Pancreas (tissue), 10 donors: ENCODE measurements at regions not wholly inside any gene's neighbourhood (a gene's known extent, or its start where the extent isn't known, plus 50 kb on each side); places are given as distances from the start of the nearest gene placed in this dataset.

Experiments used
- ATAC-seq, 4 donors: fragments of 200-7000 bp; cut with Tn5 transposase; one replicate each; pipeline versions ENCODE4 v1.8.0 to v1.9.1; 2020; ENCODE audit warnings: mild to moderate bottlenecking in 4 of 4, moderate library complexity in 4 of 4
- DNase-seq, 6 donors: peaks; one replicate each; pipeline ENCODE4 v3.0.0-alpha.2; 2020
- FAIRE-seq: peaks from 2 replicates; lab custom pipeline; 2012; peaks lifted over from hg19 to GRCh38; lab: Jason Lieb, UNC
- H3K27ac ChIP-seq, 4 donors: fragments of 200-600 bp; sonication (generic); 1 replicate in 3 of 4; 2 replicates in 1 of 4; pipeline versions ENCODE4 v1.5.0 to v1.8.0; 2020
- H3K27me3 ChIP-seq, 4 donors: fragments of 200-600 bp; one replicate each; pipeline ENCODE4 v1.8.0; 2021
- H3K36me3 ChIP-seq, 3 donors: fragments of 200-600 bp; sonication (generic) in 1 of 3; one replicate each; pipeline versions ENCODE4 v1.5.0 to v1.8.0; 2020 to 2021
- H3K4me1 ChIP-seq, 3 donors: fragments of 200-600 bp; one replicate each; pipeline ENCODE4 v1.8.0; 2021
- H3K4me3 ChIP-seq, 4 donors: fragments of 200-600 bp; sonication (generic) in 2 of 4; one replicate each; pipeline versions ENCODE4 v1.5.0 to v1.8.0; 2020 to 2021
- H3K9me3 ChIP-seq, 4 donors: fragments of 200-600 bp; one replicate each; pipeline ENCODE4 v1.8.0; 2021
- CTCF ChIP-seq, 4 donors: fragments of 200-600 bp; sonication (generic) in 3 of 4; IDR thresholded peaks; one replicate each; pipeline versions ENCODE4 v1.5.0 to v1.8.0; 2021; ENCODE audit warnings: antibody characterized with exemption in 4 of 4
- WGBS, 2 donors: extraction: QIAGEN DNeasy Blood & Tissue Kit; methylation state at CpG; one replicate each; pipeline ENCODE4 v1.1.7; 2013; 5-methylcytosine and 5-hydroxymethylcytosine counted together
- intact Hi-C, 3 donors: fragments of 100-400 bp; cut with DNase I; formaldehyde crosslinking; loops; one replicate each; pipeline versions ENCODE4 v1.11.1 to v1.14.2; 2022
- donor health status: healthy with polysubstance abuse.
- donor health status: DM: no; HTN: no; CAD: no; lungs with moderate emphysema.
- donor health status: DM: no; HTN: no; CAD: no.
- donor health status: control.
- donor health status: control.
- donor health status: Bipolar disorder and iron deficiency.
- donor health status: DM: yes; HTN: yes; CAD: no.
- donor health status: DM: no; HTN: no; CAD: no.
- donor health status: DM: no; HTN: no; CAD: no.
- donor health status: DM: yes; HTN: yes; CAD: no.

- Histone ChIP-seq H3K4me1 (peaks cover 9 to 23% (median 18%) of the 10 kb centered on the region in 3 donors), H3K36me3 (no peaks in the 10 kb centered on the region), H3K4me3 (no peak overlapping the region), H3K27me3 (no peaks in the 10 kb centered on the region), H3K27ac (no peak overlapping the region), H3K9me3 (no peaks in the 10 kb centered on the region)
- intact Hi-C loops, result no loop called here
- WGBS, 2 donors, result 93 to 95% methylated on average over 1 of the region's 1 CpG
- TF ChIP-seq CTCF (IDR thresholded peaks at IDR 0.05), result no peak
- DNase-seq, result no peak
- FAIRE-seq, result no peak
- ATAC-seq, result no peak
Observed at GRCh38 chr18:66727991-66728390, 124.1 kb upstream of the CDH19 start.

- Histone ChIP-seq H3K9me3 (no peaks in the 10 kb centered on the region), H3K4me1 (peaks cover 9 to 23% (median 18%) of the 10 kb centered on the region in 3 donors), H3K27ac (peak overlapping the region; percentile 28 to 82 (median 71)), H3K4me3 (no peak overlapping the region), H3K27me3 (no peaks in the 10 kb centered on the region), H3K36me3 (no peaks in the 10 kb centered on the region)
- WGBS, 2 donors, result 10 to 14% methylated on average over 5 of the region's 5 CpGs
- FAIRE-seq, result peak; percentile 70
- DNase-seq, result peak in 4 of 6 donors; percentile 28 to 73 (median 70)
- peak in 2 of 4 donors; percentile 17 to 22 for TF ChIP-seq CTCF (IDR thresholded peaks at IDR 0.05)
- intact Hi-C loops, result no loop called here
- ATAC-seq, result peak; percentile 98 to 100 (median 99)
Observed at GRCh38 chr18:66724664-66725356, 120.9 kb upstream of the CDH19 start.

GRCh38 chr18:66722671-66723070 is 118.8 kb upstream of the CDH19 start:
- Histone ChIP-seq H3K9me3 (no peaks in the 10 kb centered on the region), H3K27ac (no peak overlapping the region), H3K4me1 (peaks cover 9 to 23% (median 18%) of the 10 kb centered on the region in 3 donors), H3K36me3 (no peaks in the 10 kb centered on the region), H3K4me3 (no peak overlapping the region), H3K27me3 (no peaks in the 10 kb centered on the region)
- 66 to 69% methylated on average over 5 of the region's 5 CpGs for WGBS, 2 donors
- intact Hi-C loops, result no loop called here
- ATAC-seq (no peak), FAIRE-seq (no peak), DNase-seq (no peak)
- TF ChIP-seq CTCF (IDR thresholded peaks at IDR 0.05), result no peak

- FAIRE-seq, result no peak
- intact Hi-C loops, result no loop called here
- 83 to 94% methylated on average over 1 of the region's 1 CpG for WGBS, 2 donors
- H3K36me3 ChIP-seq, result no peaks in the 10 kb centered on the region
- TF ChIP-seq CTCF (IDR thresholded peaks at IDR 0.05), result no peak
- DNase-seq, result no peak
- H3K27me3 ChIP-seq, result no peaks in the 10 kb centered on the region
- no peaks in the 10 kb centered on the region for H3K9me3 ChIP-seq
- no peak overlapping the region for H3K27ac ChIP-seq
- no peak for ATAC-seq
- no peaks in the 10 kb centered on the region for H3K4me1 ChIP-seq
- H3K4me3 ChIP-seq, result no peak overlapping the region
Observed at GRCh38 chr18:66708646-66709045, 104.8 kb upstream of the CDH19 start.

- ATAC-seq, result no peak
- H3K9me3 ChIP-seq, result no peaks in the 10 kb centered on the region
- H3K27ac ChIP-seq, result no peak overlapping the region
- no peaks in the 10 kb centered on the region for H3K4me1 ChIP-seq
- 80 to 88% methylated on average over 5 of the region's 5 CpGs for WGBS, 2 donors
- no peaks in the 10 kb centered on the region for H3K36me3 ChIP-seq
- intact Hi-C loops, result no loop called here
- H3K27me3 ChIP-seq, result no peaks in the 10 kb centered on the region
- H3K4me3 ChIP-seq, result no peak overlapping the region
- FAIRE-seq, result no peak
- TF ChIP-seq CTCF (IDR thresholded peaks at IDR 0.05), result no peak
- DNase-seq, result no peak
Observed at GRCh38 chr18:66707473-66707872, 103.6 kb upstream of the CDH19 start.
